NB4 (cell line): ENCODE measurements at regions not wholly inside any gene's neighbourhood (a gene's known extent, or its start where the extent isn't known, plus 50 kb on each side); places are given as distances from the start of the nearest gene placed in this dataset.

Source experiments
- POLR2A ChIP-seq: IDR thresholded peaks from 2 replicates; pipeline ENCODE4 v1.6.1; 2011; ENCODE audit warnings: mild to moderate bottlenecking; ENCODE audit not compliant: insufficient read length; ENCODE audit errors: extremely low read depth
- TF ChIP-seq, protein P1 (sequence below): IDR thresholded peaks from one replicate; pipeline ENCODE4 v1.5.1; 2012; ENCODE audit warnings: low read depth, low read length
- TF ChIP-seq, protein P2 (sequence below): IDR thresholded peaks from 2 replicates; pipeline ENCODE4 v1.6.1; 2011; ENCODE audit warnings: low read depth, low read length

DNA sequence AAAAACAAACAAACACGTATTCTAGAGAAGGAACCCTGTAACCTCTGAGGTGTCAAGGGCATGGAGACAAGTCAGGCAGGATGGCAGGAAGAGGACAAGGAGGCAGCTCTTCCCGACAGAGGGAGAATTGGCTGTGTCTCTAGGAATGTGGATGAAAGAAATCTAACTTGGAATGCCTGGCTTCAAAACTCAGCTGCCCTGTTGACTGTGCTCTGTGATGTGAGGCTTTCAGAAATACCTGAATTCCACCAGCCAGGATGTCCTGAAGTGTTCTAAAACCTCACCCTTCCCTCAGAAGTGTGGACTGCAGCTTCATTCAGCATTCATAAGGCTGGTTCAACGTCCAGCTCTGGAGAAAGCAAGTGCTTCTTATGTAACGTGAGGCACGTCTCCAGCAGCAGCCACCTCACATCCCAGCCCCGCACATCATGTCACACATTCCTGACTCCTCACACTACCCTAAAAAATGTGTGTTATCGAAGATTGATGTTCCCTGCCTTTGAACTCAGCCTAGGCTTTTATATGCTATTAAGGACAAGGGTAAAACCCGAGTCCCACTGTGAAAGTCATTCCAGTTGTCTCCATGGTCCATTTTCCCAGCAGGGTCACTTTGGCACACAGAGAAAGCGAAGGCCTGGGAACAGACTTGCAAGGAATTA, 398.9 kb downstream of the ETS1 start:
- TF ChIP-seq POLR2A, result no peak
- TF ChIP-seq, protein P1, sequence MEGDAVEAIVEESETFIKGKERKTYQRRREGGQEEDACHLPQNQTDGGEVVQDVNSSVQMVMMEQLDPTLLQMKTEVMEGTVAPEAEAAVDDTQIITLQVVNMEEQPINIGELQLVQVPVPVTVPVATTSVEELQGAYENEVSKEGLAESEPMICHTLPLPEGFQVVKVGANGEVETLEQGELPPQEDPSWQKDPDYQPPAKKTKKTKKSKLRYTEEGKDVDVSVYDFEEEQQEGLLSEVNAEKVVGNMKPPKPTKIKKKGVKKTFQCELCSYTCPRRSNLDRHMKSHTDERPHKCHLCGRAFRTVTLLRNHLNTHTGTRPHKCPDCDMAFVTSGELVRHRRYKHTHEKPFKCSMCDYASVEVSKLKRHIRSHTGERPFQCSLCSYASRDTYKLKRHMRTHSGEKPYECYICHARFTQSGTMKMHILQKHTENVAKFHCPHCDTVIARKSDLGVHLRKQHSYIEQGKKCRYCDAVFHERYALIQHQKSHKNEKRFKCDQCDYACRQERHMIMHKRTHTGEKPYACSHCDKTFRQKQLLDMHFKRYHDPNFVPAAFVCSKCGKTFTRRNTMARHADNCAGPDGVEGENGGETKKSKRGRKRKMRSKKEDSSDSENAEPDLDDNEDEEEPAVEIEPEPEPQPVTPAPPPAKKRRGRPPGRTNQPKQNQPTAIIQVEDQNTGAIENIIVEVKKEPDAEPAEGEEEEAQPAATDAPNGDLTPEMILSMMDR, result no peak
- TF ChIP-seq, protein P2, sequence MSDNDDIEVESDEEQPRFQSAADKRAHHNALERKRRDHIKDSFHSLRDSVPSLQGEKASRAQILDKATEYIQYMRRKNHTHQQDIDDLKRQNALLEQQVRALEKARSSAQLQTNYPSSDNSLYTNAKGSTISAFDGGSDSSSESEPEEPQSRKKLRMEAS, result no peak
